Aorta (tissue), 5 donors: ENCODE measurements at regions not wholly inside any gene's neighbourhood (a gene's known extent, or its start where the extent isn't known, plus 50 kb on each side); places are given as distances from the start of the nearest gene placed in this dataset.
A peak's percentile ranks its signal among the peaks of the same experiment; 100 is the strongest.

Experiments
- ATAC-seq: fragments of 200-7000 bp; cut with Tn5 transposase; one replicate; pipeline ENCODE4 v1.9.1; 2022; ENCODE audit warnings: moderate library complexity; ENCODE audit not compliant: low FRiP score
- DNase-seq, 2 donors: peaks; one replicate each; pipeline ENCODE4 v3.0.0-alpha.2; 2020
- H3K27ac ChIP-seq, 2 donors: one replicate each; pipeline ENCODE4 v1.5.1; 2013; ENCODE audit warnings: low read length in 2 of 2, mild to moderate bottlenecking in 2 of 2, moderate library complexity in 2 of 2, control low read depth in 1 of 2, inconsistent platforms in 1 of 2, low read depth in 1 of 2
- H3K27me3 ChIP-seq, 2 donors: one replicate each; pipeline ENCODE4 v1.6.1; 2013; ENCODE audit warnings: control low read depth in 1 of 2, low read length in 1 of 2, mild to moderate bottlenecking in 1 of 2, moderate library complexity in 1 of 2; ENCODE audit not compliant: insufficient read depth in 2 of 2, control insufficient read depth in 1 of 2
- H3K36me3 ChIP-seq, 2 donors: one replicate each; pipeline ENCODE4 v1.6.1; 2013; ENCODE audit warnings: control low read depth in 1 of 2, low read length in 1 of 2, mild to moderate bottlenecking in 1 of 2; ENCODE audit not compliant: insufficient read depth in 2 of 2, control insufficient read depth in 1 of 2
- H3K4me1 ChIP-seq, 2 donors: one replicate each; pipeline ENCODE4 v1.6.1; 2013; ENCODE audit warnings: low read length in 2 of 2, control low read depth in 1 of 2, mild to moderate bottlenecking in 1 of 2, moderate library complexity in 1 of 2; ENCODE audit not compliant: insufficient read depth in 2 of 2, control insufficient read depth in 1 of 2
- H3K4me3 ChIP-seq, 2 donors: one replicate each; pipeline ENCODE4 v1.5.1; 2013; ENCODE audit warnings: low read length in 2 of 2, control low read depth in 1 of 2, mild to moderate bottlenecking in 1 of 2
- H3K9me3 ChIP-seq: one replicate; pipeline ENCODE4 v1.6.1; 2013; ENCODE audit warnings: mild to moderate bottlenecking, low read length; ENCODE audit not compliant: control insufficient read depth
- WGBS, 2 donors: extraction: QIAGEN DNeasy Blood & Tissue Kit; methylation state at CpG; one replicate each; pipeline ENCODE4 v1.1.7; 2013; 5-methylcytosine and 5-hydroxymethylcytosine counted together
- intact Hi-C, 2 donors: fragments of 100-400 bp; cut with DNase I; formaldehyde crosslinking; loops; one replicate each; pipeline versions ENCODE4 v1.14.2 to v1.15.0; 2022
- donor health status: healthy with polysubstance abuse.
- donor health status: Bipolar disorder and iron deficiency.
- donor health status: DM: no; HTN: no; CAD: no.
- donor health status: DM: no; HTN: no; CAD: no.
- donor health status: DM: yes; HTN: yes; CAD: no.

GRCh38 chr7:12110425-12110824 lies 100.7 kb upstream of the TMEM106B start:
- Histone ChIP-seq H3K27me3 (no peaks in the 10 kb centered on the region), H3K4me1 (no peaks in the 10 kb centered on the region), H3K36me3 (no peaks in the 10 kb centered on the region), H3K4me3 (no peak overlapping the region), H3K9me3 (no peaks in the 10 kb centered on the region), H3K27ac (no peak overlapping the region)
- WGBS, 2 donors: 89 to 93% methylated on average over 3 of the region's 3 CpGs
- ATAC-seq: no peak
- DNase-seq: no peak
- intact Hi-C loops: no loop called here

GRCh38 chr7:12111422-12112405 lies 99.4 kb upstream of the TMEM106B start:
- 3 to 5% methylated on average over 42 to 47 of the region's 47 CpGs for WGBS, 2 donors
- no peaks in the 10 kb centered on the region for H3K9me3 ChIP-seq
- DNase-seq: peak; percentile 42 to 69
- no peak overlapping the region for H3K27ac ChIP-seq
- no peaks in the 10 kb centered on the region for H3K4me1 ChIP-seq
- intact Hi-C loops: no loop called here
- H3K27me3 ChIP-seq: no peaks in the 10 kb centered on the region
- no peak overlapping the region for H3K4me3 ChIP-seq
- no peaks in the 10 kb centered on the region for H3K36me3 ChIP-seq
- peak; percentile 56 for ATAC-seq

- no peak overlapping the region for H3K4me3 ChIP-seq
- H3K4me1 ChIP-seq: no peaks in the 10 kb centered on the region
- H3K27me3 ChIP-seq: no peaks in the 10 kb centered on the region
- no peak overlapping the region for H3K27ac ChIP-seq
- intact Hi-C loops: no loop called here
- WGBS, 2 donors: 94 to 98% methylated on average over 2 of the region's 2 CpGs
- no peak for DNase-seq
- H3K36me3 ChIP-seq: no peaks in the 10 kb centered on the region
- no peaks in the 10 kb centered on the region for H3K9me3 ChIP-seq
- no peak for ATAC-seq
Measured at GRCh38 chr7:12117170-12117569, 93.9 kb upstream of the TMEM106B start.

GRCh38 chr7:12119620-12120303 lies 91.3 kb upstream of the TMEM106B start:
- no peak for ATAC-seq
- 63 to 65% methylated on average over 4 of the region's 4 CpGs for whole genome bisulfite sequencing, 2 donors
- Histone ChIP-seq H3K4me3 (no peak overlapping the region), H3K27ac (no peak overlapping the region), H3K9me3 (no peaks in the 10 kb centered on the region), H3K36me3 (no peaks in the 10 kb centered on the region), H3K4me1 (no peaks in the 10 kb centered on the region), H3K27me3 (no peaks in the 10 kb centered on the region)
- intact Hi-C loops: no loop called here
- no peak for DNase-seq

GRCh38 chr7:12120632-12121031 lies 90.5 kb upstream of the TMEM106B start:
- Histone ChIP-seq H3K4me3 (no peak overlapping the region), H3K4me1 (no peaks in the 10 kb centered on the region), H3K36me3 (no peaks in the 10 kb centered on the region), H3K9me3 (no peaks in the 10 kb centered on the region), H3K27me3 (no peaks in the 10 kb centered on the region), H3K27ac (no peak overlapping the region)
- no peak for DNase-seq
- 16 to 31% methylated on average over 1 of the region's 1 CpG for WGBS, 2 donors
- no peak for ATAC-seq
- intact Hi-C loops: no loop called here

- intact Hi-C loops: no loop called here
- H3K9me3 ChIP-seq: no peaks in the 10 kb centered on the region
- H3K27ac ChIP-seq: no peak overlapping the region
- 83 to 86% methylated on average over 1 of the region's 1 CpG for WGBS, 2 donors
- H3K27me3 ChIP-seq: no peaks in the 10 kb centered on the region
- H3K36me3 ChIP-seq: no peaks in the 10 kb centered on the region
- H3K4me1 ChIP-seq: no peaks in the 10 kb centered on the region
- no peak overlapping the region for H3K4me3 ChIP-seq
- ATAC-seq (no peak), DNase-seq (no peak)
Measured at GRCh38 chr7:12123172-12123571, 87.9 kb upstream of the TMEM106B start.

- H3K36me3 ChIP-seq: no peaks in the 10 kb centered on the region
- no peak overlapping the region for H3K4me3 ChIP-seq
- DNase-seq (no peak), ATAC-seq (no peak)
- no peaks in the 10 kb centered on the region for H3K27me3 ChIP-seq
- no peaks in the 10 kb centered on the region for H3K4me1 ChIP-seq
- H3K27ac ChIP-seq: no peak overlapping the region
- intact Hi-C loops: no loop called here
- WGBS, 2 donors: 62 to 68% methylated on average over 6 of the region's 6 CpGs
- no peaks in the 10 kb centered on the region for H3K9me3 ChIP-seq
Measured at GRCh38 chr7:12124028-12124427, 87.1 kb upstream of the TMEM106B start.

GRCh38 chr7:12127455-12127854 lies 83.6 kb upstream of the TMEM106B start:
- H3K27me3 ChIP-seq: no peaks in the 10 kb centered on the region
- H3K4me3 ChIP-seq: no peak overlapping the region
- no peaks in the 10 kb centered on the region for H3K4me1 ChIP-seq
- intact Hi-C loops: no loop called here
- DNase-seq (no peak), ATAC-seq (no peak)
- no peaks in the 10 kb centered on the region for H3K36me3 ChIP-seq
- no peaks in the 10 kb centered on the region for H3K9me3 ChIP-seq
- H3K27ac ChIP-seq: no peak overlapping the region

GRCh38 chr7:12130609-12131008 lies 80.5 kb upstream of the TMEM106B start:
- no peaks in the 10 kb centered on the region for H3K36me3 ChIP-seq
- intact Hi-C loops: no loop called here
- DNase-seq (no peak), ATAC-seq (no peak)
- no peak overlapping the region for H3K4me3 ChIP-seq
- H3K27me3 ChIP-seq: no peaks in the 10 kb centered on the region
- H3K4me1 ChIP-seq: no peaks in the 10 kb centered on the region
- H3K9me3 ChIP-seq: no peaks in the 10 kb centered on the region
- no peak overlapping the region for H3K27ac ChIP-seq
